ENCODE measurements at regions not wholly inside any gene's neighbourhood (a gene's known extent, or its start where the extent isn't known, plus 50 kb on each side); places are given as distances from the start of the nearest gene placed in this dataset.
"Not testable (repeated sequence)": the region's sequence is repeated elsewhere in the genome, so short reads cannot be mapped to it uniquely, and the experiment has no call there.

GRCh38 chr15:95016511-95017229 is 785.3 kb downstream of the MCTP2 start:
- no peak for DNase-seq (ENCODE audit: low read depth)

- peak; percentile 47 for DNase-seq (ENCODE audit: low read depth)
Measured at GRCh38 chr15:95017666-95018328, 786.4 kb downstream of the MCTP2 start.

GRCh38 chr15:95018888-95019545 is 787.7 kb downstream of the MCTP2 start:
- peak; percentile 63 for DNase-seq (ENCODE audit: low read depth)

DNA sequence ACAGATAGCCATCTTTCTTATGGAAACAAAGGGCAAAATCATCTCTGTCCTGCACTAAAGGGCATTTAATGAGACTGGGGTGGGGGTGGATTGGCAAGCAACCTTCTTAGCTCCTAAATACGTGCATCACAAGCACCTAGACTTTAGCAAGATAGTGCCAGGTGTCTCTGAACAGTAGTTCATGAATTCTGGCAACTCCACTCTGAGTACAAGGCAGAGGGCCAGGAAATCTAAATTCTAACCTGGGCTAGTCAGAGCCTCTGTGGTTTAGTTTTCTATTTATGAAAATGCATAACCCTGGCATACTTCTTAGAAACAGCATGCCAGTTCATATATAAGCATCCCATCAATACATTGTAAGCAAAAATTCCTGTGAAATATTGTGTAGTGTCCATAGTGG is 788.5 kb downstream of the MCTP2 start:
- DNase-seq (ENCODE audit: low read depth) = no peak

DNA sequence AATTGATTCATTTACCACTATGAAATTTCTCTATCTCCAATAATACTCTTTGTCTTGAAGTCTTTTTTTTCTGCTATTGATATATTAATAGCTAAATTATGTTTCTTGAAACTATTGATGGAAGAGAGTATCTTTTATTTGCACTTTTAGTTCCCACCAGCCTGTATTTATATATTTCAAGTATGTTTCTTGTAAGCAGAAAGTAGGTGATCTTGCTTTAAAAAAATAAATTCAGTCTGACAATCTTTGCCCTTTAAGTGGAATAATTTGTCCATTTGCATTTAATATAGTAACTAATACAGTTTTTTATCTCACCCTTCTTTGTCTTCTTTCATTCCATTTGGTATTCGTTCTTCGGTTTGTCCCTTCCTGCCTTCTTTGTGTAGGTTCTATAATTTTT is 790.5 kb downstream of the MCTP2 start:
- no peak for DNase-seq (ENCODE audit: low read depth)

- peak; percentile 32 for DNase-seq (ENCODE audit: low read depth)
Measured at GRCh38 chr15:95024351-95024750, 793.0 kb downstream of the MCTP2 start.

DNA sequence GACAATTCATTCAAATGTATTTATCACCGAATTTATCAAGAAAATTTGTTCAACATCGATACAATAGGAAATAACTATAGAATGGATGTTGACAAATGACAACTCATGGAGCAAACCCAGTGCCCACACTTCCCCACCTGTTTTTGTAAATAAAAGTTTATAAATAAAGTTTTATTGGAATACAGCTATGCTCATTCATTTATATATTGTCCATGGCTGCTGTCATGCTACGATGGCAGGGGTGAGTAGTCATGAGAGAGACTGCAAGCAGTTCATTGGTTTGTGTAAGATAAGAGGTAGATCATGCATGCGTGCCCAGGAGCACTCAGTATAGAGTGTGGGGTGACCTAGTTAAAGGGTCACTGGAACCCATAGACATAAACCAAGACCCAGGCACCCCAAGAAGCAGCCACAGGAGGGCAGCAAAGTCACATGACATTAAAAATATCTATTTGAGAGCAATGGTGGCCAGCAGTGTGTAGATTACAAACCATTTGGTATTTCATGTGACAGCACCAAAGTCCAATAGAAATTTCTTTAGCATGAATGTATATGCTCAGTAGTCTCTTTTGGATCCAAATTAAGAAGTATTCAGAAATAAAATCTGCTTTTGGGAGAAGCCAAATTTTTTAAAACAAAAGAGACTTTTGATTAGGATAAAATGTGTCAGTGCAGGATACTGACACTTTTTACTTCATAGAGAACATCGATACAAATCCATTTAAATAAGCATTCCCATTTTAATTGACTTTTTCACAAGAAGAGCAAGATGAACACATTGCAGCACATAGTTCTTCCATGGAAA is 794.8 kb downstream of the MCTP2 start:
- peak; percentile 53 for DNase-seq (ENCODE audit: low read depth)

DNA sequence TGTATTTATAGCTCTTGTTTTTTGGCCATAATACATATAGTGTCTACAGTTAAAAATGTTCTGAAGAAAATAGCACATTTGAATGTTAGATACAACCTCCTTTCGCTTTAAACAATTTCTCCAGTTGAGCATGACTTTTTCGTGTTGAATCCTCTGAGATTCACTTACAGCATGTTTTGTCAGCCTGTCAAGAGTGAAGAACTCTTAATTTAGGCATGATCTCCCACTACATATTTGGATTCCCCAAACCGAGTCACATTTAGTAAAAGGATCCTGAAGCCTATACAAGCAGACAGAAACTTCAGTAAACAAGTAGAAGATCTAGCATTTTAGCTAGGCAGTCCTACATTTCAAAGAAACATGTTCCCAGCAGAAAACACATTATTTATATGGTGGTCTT is 796.6 kb downstream of the MCTP2 start:
- no peak for DNase-seq (ENCODE audit: low read depth)

DNA sequence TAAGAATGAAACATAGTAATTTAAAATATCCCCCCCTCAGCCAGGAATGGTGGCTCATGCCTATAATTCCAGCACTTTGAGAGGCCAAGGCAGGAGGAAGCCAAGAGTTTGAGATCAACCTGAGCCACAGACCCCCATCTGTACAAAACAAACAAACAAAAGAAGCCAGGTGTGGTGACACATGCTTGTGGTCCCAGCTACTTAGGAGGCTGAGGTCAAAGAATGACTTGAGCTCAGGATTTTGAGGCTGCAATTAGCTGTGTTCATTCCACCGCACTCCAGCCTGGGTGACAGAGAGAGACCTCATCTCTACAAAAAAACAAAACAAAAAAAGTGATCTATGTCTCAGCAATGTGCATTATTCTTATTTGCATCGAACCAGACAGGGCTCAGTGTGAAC is 800.8 kb downstream of the MCTP2 start:
- peak; percentile 26 for DNase-seq (ENCODE audit: low read depth)

GRCh38 chr15:95035106-95035505 is 803.7 kb downstream of the MCTP2 start:
- DNase-seq (ENCODE audit: low read depth) = no peak

DNA sequence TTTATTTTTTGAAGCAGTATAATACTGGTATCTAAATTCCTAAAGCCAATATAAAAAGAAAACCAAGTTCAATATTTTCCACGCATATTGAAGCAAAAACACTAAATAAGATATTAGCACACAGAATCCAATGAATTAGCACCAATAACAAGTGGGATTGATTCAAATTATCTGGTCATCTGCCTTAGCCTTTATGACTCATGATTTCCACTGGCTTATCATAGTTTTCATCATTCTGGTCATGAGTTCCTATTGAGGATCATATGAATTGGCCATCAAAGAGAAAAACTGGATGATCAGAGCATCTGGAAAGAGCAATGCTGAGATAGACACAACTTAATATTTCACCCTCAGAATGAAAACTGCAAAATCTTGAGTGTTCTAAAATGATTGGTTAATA is 809.9 kb downstream of the MCTP2 start:
- DNase-seq (ENCODE audit: low read depth) = peak; percentile 22

GRCh38 chr15:95043236-95043932 is 812.0 kb downstream of the MCTP2 start:
- DNase-seq (ENCODE audit: low read depth) = not testable (repeated sequence)

DNA sequence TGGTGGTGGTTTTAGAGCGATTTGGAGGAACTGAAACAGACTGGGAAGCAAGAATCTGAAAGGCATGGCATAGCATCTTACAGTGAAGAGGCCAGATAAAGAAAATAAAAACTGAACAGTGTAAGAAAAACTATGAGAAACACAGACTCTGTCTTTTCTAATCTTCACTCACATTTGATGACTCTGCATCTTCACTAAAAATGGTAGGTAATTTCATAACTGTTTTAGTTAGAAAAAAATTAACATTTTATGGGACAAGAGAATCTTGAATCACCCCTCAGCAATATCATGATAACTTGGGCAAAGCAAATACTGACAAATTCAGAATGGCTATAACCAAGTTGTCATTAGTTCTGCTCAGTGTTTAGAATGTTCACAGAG is 812.6 kb downstream of the MCTP2 start:
- no peak for DNase-seq (ENCODE audit: low read depth)

DNA sequence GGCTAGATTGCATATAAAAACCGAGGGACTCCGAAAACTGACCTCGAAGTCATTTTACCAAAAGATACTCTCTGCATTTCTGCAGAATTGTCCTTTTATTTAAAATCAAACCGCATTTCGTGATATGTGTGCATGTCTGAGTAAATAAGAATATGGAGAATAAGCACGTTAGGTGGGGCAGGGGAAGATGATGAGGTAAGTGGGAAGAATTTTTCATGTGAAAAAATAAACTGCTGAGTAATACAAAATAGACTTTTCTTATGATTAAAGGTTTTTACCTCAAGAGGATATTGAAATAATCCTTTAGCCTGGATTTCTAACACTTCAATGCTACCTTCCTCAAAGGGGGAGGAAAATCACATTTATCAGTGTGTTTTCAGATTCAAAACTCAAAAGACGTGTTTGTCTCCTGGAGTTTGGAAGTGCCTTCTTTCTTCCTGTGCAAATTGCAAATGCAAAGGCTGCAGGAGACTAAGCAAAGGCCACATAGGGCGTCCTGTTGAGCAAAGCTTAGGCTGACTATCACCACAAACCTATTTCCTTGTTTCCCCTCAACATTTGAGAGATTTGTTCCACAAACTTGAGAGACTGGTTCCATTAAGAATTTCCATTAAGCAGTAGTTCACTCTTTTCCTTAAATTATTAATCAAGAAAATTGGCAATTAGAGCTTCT is 813.5 kb downstream of the MCTP2 start:
- DNase-seq (ENCODE audit: low read depth) = no peak

GRCh38 chr15:95051861-95052260 is 820.5 kb downstream of the MCTP2 start:
- DNase-seq (ENCODE audit: low read depth) = peak; percentile 29

DNA sequence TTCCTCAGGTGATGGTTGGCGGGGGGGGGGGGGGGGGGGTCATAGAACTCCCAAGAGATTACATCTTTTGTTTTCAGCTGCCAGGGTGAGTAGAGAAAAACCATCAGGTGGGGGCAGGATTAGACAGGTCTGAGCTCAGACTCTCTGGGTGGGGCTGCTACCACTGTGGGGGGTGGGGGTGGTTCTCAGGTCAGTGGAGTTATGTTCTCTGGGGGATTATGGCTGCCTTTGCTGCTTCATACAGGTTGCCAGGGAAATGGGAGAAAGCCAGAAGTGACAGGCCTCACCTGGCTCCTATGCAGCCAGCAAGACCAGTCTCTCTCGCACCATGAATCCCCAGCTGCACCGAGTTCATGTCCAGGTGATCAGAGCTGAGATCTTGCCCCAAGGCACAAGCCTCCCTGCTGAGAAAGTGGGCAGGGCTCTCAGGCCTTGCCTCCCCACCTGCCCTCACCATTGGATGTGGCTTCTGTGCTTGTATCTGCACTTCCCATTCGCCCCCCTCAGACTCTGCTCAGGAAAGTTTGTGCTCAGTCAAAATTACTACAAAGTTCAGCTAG is 828.1 kb downstream of the MCTP2 start:
- DNase-seq (ENCODE audit: low read depth) = no peak

DNA sequence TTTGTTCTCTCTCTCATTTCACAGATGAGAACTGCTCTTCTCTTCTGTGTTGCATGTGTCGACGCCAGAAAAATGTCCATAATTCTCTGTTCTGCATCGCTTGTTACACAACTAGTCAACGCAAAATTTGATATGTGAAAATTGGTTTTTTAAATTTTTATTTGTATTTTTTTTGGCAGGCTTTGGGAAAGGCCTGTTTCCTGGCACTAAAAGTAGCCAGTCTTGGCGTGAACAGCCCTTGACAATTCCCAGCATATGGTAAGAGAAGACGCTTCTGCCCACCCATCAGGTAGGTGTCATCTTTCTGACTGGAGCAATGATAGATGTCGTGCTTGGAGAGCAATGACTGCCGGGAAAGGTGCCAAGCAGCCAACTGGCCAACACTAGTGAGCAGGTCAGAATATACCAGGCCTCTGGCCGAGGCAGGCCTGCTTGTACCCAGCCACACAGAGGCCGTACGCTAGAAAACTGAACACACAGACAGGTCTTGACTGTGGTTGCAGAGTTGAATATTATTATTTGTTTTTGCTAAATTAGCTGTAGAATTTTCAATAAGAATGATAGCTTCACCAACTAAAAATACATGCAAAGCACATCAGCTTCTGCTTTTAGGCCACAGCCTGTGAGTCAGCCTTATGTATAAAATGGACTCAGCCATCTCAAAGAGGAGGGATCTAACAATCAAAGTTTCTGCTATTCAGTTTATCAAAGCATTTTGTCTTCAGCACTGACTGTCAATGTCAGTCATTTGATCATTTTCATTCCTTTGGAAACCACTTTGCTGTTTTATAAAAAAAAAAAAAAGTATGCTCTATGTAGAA is 837.5 kb downstream of the MCTP2 start:
- DNase-seq (ENCODE audit: low read depth) = peak; percentile 7

DNA sequence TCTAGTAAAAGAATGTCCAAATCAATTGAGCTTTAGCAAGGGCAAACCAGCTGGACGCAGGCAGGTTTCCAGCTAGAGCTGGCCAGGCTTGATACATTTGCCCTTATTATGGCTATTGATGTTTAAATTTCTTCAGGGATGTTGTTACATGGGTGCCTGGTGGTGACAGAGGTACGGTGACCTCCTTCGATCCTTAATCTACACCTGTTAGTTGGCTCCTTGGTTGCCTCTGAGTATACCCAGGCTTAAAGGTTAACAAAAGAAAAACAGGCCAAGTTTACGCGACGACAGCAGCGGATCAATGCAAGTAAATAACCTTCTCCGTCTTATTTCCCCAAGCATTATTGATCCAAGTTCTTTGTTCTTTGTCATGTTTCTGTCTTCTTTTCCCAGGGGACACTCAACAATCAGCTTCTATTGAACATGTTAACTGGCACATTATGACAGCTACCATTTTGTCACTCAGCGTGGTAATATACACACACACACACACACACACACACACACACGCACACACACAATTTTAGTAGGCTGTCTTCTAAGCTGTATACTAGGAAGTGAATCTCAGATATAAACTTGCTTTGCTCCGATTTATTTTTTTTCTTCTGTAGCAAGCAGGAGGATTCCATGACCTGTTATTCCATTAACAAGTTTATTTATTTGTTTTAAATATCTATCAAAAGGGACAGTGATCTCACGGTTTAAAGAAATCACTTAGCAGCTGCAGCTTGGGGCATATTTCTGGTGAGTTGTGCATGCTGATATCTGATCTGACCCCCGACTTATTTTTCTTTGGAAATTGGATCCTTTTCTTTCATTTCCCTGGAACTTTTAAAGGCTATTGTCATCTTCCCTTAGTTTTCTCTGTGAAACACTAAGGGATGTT is 844.7 kb downstream of the MCTP2 start:
- no peak for DNase-seq (ENCODE audit: low read depth)

GRCh38 chr15:95076678-95076990 is 845.3 kb downstream of the MCTP2 start:
- DNase-seq (ENCODE audit: low read depth) = no peak

Data from RPMI7951 (cell line).